Natural killer cell (primary cell): ENCODE measurements at regions not wholly inside any gene's neighbourhood (a gene's known extent, or its start where the extent isn't known, plus 50 kb on each side); places are given as distances from the start of the nearest gene placed in this dataset.

Experiments used
- ATAC-seq, 3 donors: fragments of 150-1000 bp in 2 of 3; fragments of 200-7000 bp in 1 of 3; cut with Tn5 transposase; 1 replicate in 1 of 3; 2 replicates in 2 of 3; pipeline ENCODE4 v1.10.0; 2021; ENCODE audit warnings: mild to moderate bottlenecking in 2 of 3, moderate library complexity in 2 of 3
- DNase-seq, 2 donors: peaks; one replicate each; pipeline versions ENCODE4 v3.0.0 to v3.0.0-alpha.2; 2013 to 2021; ENCODE audit warnings: mixed read lengths in 1 of 2
- H3K27ac ChIP-seq: one replicate; pipeline ENCODE4 v1.5.1; 2013; ENCODE audit warnings: mild to moderate bottlenecking, low read length
- H3K27me3 ChIP-seq: one replicate; pipeline ENCODE4 v1.6.1; 2013; ENCODE audit warnings: low read length; ENCODE audit not compliant: control insufficient read depth, insufficient read depth
- H3K36me3 ChIP-seq: one replicate; pipeline ENCODE4 v1.6.1; 2013; ENCODE audit warnings: low read length; ENCODE audit not compliant: control insufficient read depth, insufficient read depth
- H3K4me1 ChIP-seq: one replicate; pipeline ENCODE4 v1.6.1; 2013; ENCODE audit warnings: low read length; ENCODE audit not compliant: control insufficient read depth, insufficient read depth
- H3K4me3 ChIP-seq: one replicate; pipeline ENCODE4 v1.5.1; 2013; ENCODE audit warnings: low read length
- H3K9me3 ChIP-seq: one replicate; pipeline ENCODE4 v1.6.1; 2013; ENCODE audit warnings: low read length; ENCODE audit not compliant: control insufficient read depth, insufficient read depth
- H3K27ac Mint-ChIP-seq, 2 donors: one replicate each; pipeline ENCODE4 v1.8.0; 2022; ENCODE audit warnings: mild to moderate bottlenecking in 2 of 2, mixed read lengths in 2 of 2, moderate library complexity in 1 of 2
- H3K27me3 Mint-ChIP-seq, 2 donors: one replicate each; pipeline ENCODE4 v1.8.0; 2022; ENCODE audit warnings: low read depth in 2 of 2, mixed read lengths in 2 of 2
- H3K36me3 Mint-ChIP-seq: one replicate; pipeline ENCODE4 v1.8.0; 2022; ENCODE audit warnings: mixed read lengths
- H3K4me1 Mint-ChIP-seq, 2 donors: one replicate each; pipeline ENCODE4 v1.8.0; 2022; ENCODE audit warnings: mixed read lengths in 2 of 2
- H3K4me3 Mint-ChIP-seq: one replicate; pipeline ENCODE4 v1.8.0; 2022; ENCODE audit warnings: mild to moderate bottlenecking, moderate library complexity, mixed read lengths
- H3K9me3 Mint-ChIP-seq, 2 donors: one replicate each; pipeline ENCODE4 v1.8.0; 2022; ENCODE audit warnings: mixed read lengths in 2 of 2
- CTCF ChIP-seq: fragments of 200-600 bp; IDR thresholded peaks from one replicate; pipeline ENCODE4 v1.8.0; 2022; ENCODE audit warnings: antibody characterized with exemption
- whole genome bisulfite sequencing: methylation state at CpG from one replicate; pipeline ENCODE4 v1.1.7; 2013; ENCODE audit warnings: missing lambda C conversion rate; ENCODE audit not compliant: insufficient coverage; 5-methylcytosine and 5-hydroxymethylcytosine counted together
- intact Hi-C: fragments of 100-400 bp; cut with micrococcal nuclease; formaldehyde crosslinking; loops from one replicate; pipeline ENCODE4 v1.14.2; 2022

GRCh38 chr1:216919060-216919970 is 196.1 kb upstream of the ESRRG start:
- Histone ChIP-seq H3K36me3 (no peaks in the 10 kb centered on the region), H3K4me1 (no peaks in the 10 kb centered on the region), H3K27ac (no peak overlapping the region), H3K4me3 (no peak overlapping the region), H3K27me3 (no peaks in the 10 kb centered on the region), H3K9me3 (peaks cover 2% of the 10 kb centered on the region)
- intact Hi-C loops: no loop called here
- Mint-ChIP-seq H3K4me1 (peaks cover 0 to 1% of the 10 kb centered on the region in 2 donors), H3K27ac (no peak overlapping the region), H3K36me3 (no peaks in the 10 kb centered on the region), H3K27me3 (no peaks in the 10 kb centered on the region), H3K4me3 (no peak overlapping the region), H3K9me3 (no peaks in the 10 kb centered on the region)
- ATAC-seq (no peak), DNase-seq (no peak)
- WGBS: 84% methylated on average over 7 of the region's 9 CpGs
- TF ChIP-seq CTCF: no peak

GRCh38 chr1:216916890-216917438 is 193.7 kb upstream of the ESRRG start:
- Mint-ChIP-seq H3K4me3 (no peak overlapping the region), H3K27ac (no peak overlapping the region), H3K27me3 (no peaks in the 10 kb centered on the region), H3K4me1 (no peaks in the 10 kb centered on the region), H3K36me3 (no peaks in the 10 kb centered on the region), H3K9me3 (no peaks in the 10 kb centered on the region)
- Histone ChIP-seq H3K36me3 (no peaks in the 10 kb centered on the region), H3K4me1 (no peaks in the 10 kb centered on the region), H3K9me3 (no peaks in the 10 kb centered on the region), H3K27me3 (no peaks in the 10 kb centered on the region), H3K27ac (no peak overlapping the region), H3K4me3 (no peak overlapping the region)
- ATAC-seq (no peak), DNase-seq (no peak)
- intact Hi-C loops: no loop called here
- WGBS: 94% methylated on average over 4 of the region's 6 CpGs
- no peak for TF ChIP-seq CTCF

- DNase-seq: no peak
- 89% methylated on average over 2 of the region's 2 CpGs for WGBS
These were observed 191.7 kb upstream of the ESRRG start for GRCh38 chr1:216914974-216915373.

More at GRCh38 chr1:216914974-216915373, 191.7 kb upstream of the ESRRG start:
- Mint-ChIP-seq H3K27me3 (no peaks in the 10 kb centered on the region), H3K36me3 (no peaks in the 10 kb centered on the region), H3K4me3 (no peak overlapping the region), H3K4me1 (no peaks in the 10 kb centered on the region), H3K27ac (no peak overlapping the region), H3K9me3 (no peaks in the 10 kb centered on the region)
- intact Hi-C loops: no loop called here
- H3K9me3 ChIP-seq: no peaks in the 10 kb centered on the region
- no peaks in the 10 kb centered on the region for H3K4me1 ChIP-seq
- no peak overlapping the region for H3K27ac ChIP-seq
- TF ChIP-seq CTCF: no peak
- H3K4me3 ChIP-seq: no peak overlapping the region
- H3K27me3 ChIP-seq: no peaks in the 10 kb centered on the region
- no peaks in the 10 kb centered on the region for H3K36me3 ChIP-seq
- no peak for ATAC-seq
